Right lobe of liver (tissue), 6 donors: ENCODE measurements at regions not wholly inside any gene's neighbourhood (a gene's known extent, or its start where the extent isn't known, plus 50 kb on each side); places are given as distances from the start of the nearest gene placed in this dataset.

Experiments used
- ATAC-seq, 4 donors: fragments of 200-7000 bp; cut with Tn5 transposase; one replicate each; pipeline ENCODE4 v1.9.1; 2020; ENCODE audit warnings: mild to moderate bottlenecking in 4 of 4, moderate library complexity in 4 of 4
- DNase-seq, 3 donors: peaks; one replicate each; pipeline ENCODE4 v3.0.0-alpha.2; 2020
- H3K27ac ChIP-seq, 3 donors: fragments of 200-600 bp; one replicate each; pipeline ENCODE4 v1.8.0; 2022
- H3K27me3 ChIP-seq, 2 donors: fragments of 200-600 bp; one replicate each; pipeline ENCODE4 v1.8.0; 2022
- H3K36me3 ChIP-seq, 4 donors: fragments of 200-600 bp; sonication (generic) in 1 of 4; one replicate each; pipeline versions ENCODE4 v1.5.1 to v1.8.0; 2017 to 2022; ENCODE audit warnings: control low read depth in 1 of 4
- H3K4me1 ChIP-seq, 4 donors: fragments of 200-600 bp; sonication (generic) in 1 of 4; one replicate each; pipeline versions ENCODE4 v1.5.1 to v1.8.0; 2017 to 2022; ENCODE audit warnings: control low read depth in 1 of 4
- H3K4me3 ChIP-seq, 3 donors: fragments of 200-600 bp; one replicate each; pipeline ENCODE4 v1.8.0; 2022
- H3K9me3 ChIP-seq, 4 donors: fragments of 200-600 bp; sonication (generic) in 1 of 4; one replicate each; pipeline versions ENCODE4 v1.5.1 to v1.8.0; 2017 to 2022; ENCODE audit warnings: control low read depth in 1 of 4
- POLR2A ChIP-seq: fragments of 450-650 bp; IDR thresholded peaks from one replicate; pipeline ENCODE4 v1.6.1; 2017; ENCODE audit warnings: antibody characterized with exemption, mild to moderate bottlenecking
- WGBS: methylation state at CpG from one replicate; pipeline ENCODE4 v1.1.6; 2018; ENCODE audit warnings: low coverage, low lambda C conversion rate; ENCODE audit not compliant: insufficient coverage; ENCODE audit errors: missing lambda C conversion rate; 5-methylcytosine and 5-hydroxymethylcytosine counted together
- intact Hi-C, 2 donors: fragments of 100-400 bp; cut with DNase I; formaldehyde crosslinking; loops; one replicate each; pipeline versions ENCODE4 v1.11.2 to v1.14.1; 2022
- TF ChIP-seq, protein P1 (sequence below), 4 donors: fragments of 200-600 bp in 3 of 4; fragments of 450-650 bp in 1 of 4; IDR thresholded peaks; one replicate each; pipeline versions ENCODE4 v1.5.1 to v1.8.0; 2016 to 2022; ENCODE audit warnings: antibody characterized with exemption in 4 of 4, mild to moderate bottlenecking in 2 of 4
- donor health status: DM: no; HTN: yes; CAD: no.
- donor health status: DM: no; HTN: no; CAD: no.
- donor health status: DM: no; HTN: no; CAD: no.
- donor health status: DM: no; HTN: yes; CAD: no.
- donor health status: DM: no; HTN: yes; CAD: no.

DNA sequence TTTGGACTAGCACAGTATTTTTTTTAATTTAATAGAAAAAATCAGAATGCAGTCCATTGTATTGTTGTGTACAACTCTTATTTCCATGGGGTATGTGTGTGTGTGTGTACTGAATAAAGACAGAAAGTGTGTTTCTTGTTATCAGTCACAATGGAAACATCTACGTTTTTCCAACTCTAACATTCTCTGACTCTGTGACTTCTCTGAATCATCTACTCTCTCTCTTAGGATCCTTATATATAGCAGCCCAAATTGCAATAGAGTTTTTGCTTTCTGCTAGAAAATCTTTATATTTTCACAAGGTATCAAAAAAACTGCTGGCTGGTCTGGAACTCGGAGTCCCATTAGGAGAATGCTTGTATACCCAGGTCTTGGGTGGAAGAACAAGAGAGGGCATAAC lies 138.9 kb upstream of the ARID2 start:
- peaks cover 0 to 14% (median 0%) of the 10 kb centered on the region in 4 donors for H3K4me1 ChIP-seq
- ATAC-seq, result no peak

DNA sequence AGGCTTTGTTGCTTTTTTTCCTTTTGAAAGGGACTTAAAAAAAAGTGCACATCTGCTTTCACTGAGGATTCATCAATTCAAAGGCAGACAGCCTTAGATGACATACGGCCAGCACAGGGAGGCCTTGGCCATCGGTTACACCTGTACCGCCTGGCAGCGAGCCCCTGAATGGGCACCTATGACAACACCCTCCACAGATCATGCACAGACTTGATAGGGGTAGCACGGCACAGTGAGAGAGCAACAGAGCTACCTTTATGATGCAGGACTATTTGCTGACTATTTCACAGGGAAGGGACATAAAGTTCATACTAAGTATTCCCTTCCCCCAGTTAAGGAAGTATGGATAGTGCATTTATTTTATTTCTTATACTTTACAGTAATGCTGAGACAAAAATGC lies 137.9 kb upstream of the ARID2 start:
- ATAC-seq, result no peak
- DNase-seq, result no peak
- H3K9me3 ChIP-seq, result no peaks in the 10 kb centered on the region
- TF ChIP-seq, protein P1, sequence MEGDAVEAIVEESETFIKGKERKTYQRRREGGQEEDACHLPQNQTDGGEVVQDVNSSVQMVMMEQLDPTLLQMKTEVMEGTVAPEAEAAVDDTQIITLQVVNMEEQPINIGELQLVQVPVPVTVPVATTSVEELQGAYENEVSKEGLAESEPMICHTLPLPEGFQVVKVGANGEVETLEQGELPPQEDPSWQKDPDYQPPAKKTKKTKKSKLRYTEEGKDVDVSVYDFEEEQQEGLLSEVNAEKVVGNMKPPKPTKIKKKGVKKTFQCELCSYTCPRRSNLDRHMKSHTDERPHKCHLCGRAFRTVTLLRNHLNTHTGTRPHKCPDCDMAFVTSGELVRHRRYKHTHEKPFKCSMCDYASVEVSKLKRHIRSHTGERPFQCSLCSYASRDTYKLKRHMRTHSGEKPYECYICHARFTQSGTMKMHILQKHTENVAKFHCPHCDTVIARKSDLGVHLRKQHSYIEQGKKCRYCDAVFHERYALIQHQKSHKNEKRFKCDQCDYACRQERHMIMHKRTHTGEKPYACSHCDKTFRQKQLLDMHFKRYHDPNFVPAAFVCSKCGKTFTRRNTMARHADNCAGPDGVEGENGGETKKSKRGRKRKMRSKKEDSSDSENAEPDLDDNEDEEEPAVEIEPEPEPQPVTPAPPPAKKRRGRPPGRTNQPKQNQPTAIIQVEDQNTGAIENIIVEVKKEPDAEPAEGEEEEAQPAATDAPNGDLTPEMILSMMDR (IDR thresholded peaks at IDR 0.05), result no peak
- no peak for TF ChIP-seq POLR2A
- no peak overlapping the region for H3K4me3 ChIP-seq
- peaks cover 0 to 14% (median 0%) of the 10 kb centered on the region in 4 donors for H3K4me1 ChIP-seq
- WGBS, result 72% methylated on average over 4 of the region's 5 CpGs
- intact Hi-C loops, result no loop called here
- H3K27ac ChIP-seq, result no peak overlapping the region
- H3K27me3 ChIP-seq, result no peaks in the 10 kb centered on the region
- no peaks in the 10 kb centered on the region for H3K36me3 ChIP-seq

More for the DNA sequence above, 138.9 kb upstream of the ARID2 start:
- DNase-seq, result no peak
- intact Hi-C loops, result no loop called here
- WGBS, result 67% methylated on average over 2 of the region's 2 CpGs
- Histone ChIP-seq H3K9me3 (no peaks in the 10 kb centered on the region), H3K27me3 (no peaks in the 10 kb centered on the region), H3K27ac (no peak overlapping the region), H3K36me3 (no peaks in the 10 kb centered on the region), H3K4me3 (no peak overlapping the region)
- TF ChIP-seq POLR2A, result no peak
- TF ChIP-seq, protein P1 (IDR thresholded peaks at IDR 0.05), result no peak

DNA sequence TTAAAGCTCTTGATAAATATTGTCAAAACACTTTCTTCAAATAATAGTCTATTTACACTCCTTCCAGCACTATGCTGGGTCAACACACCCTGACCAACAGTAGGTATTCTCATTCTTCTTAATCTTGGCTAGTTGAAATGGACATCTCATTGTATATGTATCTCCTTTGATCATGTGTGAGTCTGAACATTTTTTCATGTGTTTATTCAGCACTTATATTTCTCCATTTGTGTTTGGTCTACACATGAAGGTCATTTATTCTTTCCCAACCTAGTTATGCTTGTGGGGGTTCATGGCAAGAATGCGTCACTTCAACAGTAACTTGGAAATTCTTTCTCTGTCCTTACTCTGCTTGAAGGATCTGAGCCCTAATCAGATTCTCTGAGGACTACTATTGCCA lies 133.1 kb upstream of the ARID2 start:
- Histone ChIP-seq H3K9me3 (no peaks in the 10 kb centered on the region), H3K4me1 (no peaks in the 10 kb centered on the region), H3K27ac (no peak overlapping the region), H3K4me3 (no peak overlapping the region), H3K27me3 (no peaks in the 10 kb centered on the region), H3K36me3 (no peaks in the 10 kb centered on the region)
- 100% methylated on average over 1 of the region's 1 CpG for WGBS
- no peak for TF ChIP-seq POLR2A
- TF ChIP-seq, protein P1 (IDR thresholded peaks at IDR 0.05), result no peak
- intact Hi-C loops, result no loop called here
- ATAC-seq (no peak), DNase-seq (no peak)

DNA sequence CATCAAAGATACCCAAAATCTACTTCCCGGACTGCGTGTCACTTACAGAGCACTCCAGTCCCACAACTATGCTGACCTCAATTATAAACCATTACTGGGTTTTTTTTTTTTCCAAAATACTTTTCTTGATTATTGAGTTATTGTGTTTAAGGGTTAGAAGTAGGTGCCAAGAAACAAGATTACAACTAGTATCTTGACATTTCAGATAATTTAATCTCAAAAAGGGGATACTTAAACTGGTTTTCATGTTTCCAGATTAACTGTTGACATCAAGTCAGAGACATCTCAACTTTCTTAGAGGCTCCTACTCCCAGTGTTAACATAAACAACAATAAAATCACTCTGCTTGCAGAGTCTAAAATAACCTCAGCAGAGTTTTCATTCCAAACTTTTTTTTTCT lies 131.2 kb upstream of the ARID2 start:
- no peak for ATAC-seq
- Histone ChIP-seq H3K36me3 (no peaks in the 10 kb centered on the region), H3K9me3 (no peaks in the 10 kb centered on the region), H3K27me3 (no peaks in the 10 kb centered on the region), H3K4me1 (no peaks in the 10 kb centered on the region), H3K27ac (no peak overlapping the region), H3K4me3 (no peak overlapping the region)
- DNase-seq, result no peak
- TF ChIP-seq, protein P1 (IDR thresholded peaks at IDR 0.05), result no peak
- TF ChIP-seq POLR2A, result no peak
- intact Hi-C loops, result no loop called here
- WGBS, result 52% methylated on average over 2 of the region's 2 CpGs

DNA sequence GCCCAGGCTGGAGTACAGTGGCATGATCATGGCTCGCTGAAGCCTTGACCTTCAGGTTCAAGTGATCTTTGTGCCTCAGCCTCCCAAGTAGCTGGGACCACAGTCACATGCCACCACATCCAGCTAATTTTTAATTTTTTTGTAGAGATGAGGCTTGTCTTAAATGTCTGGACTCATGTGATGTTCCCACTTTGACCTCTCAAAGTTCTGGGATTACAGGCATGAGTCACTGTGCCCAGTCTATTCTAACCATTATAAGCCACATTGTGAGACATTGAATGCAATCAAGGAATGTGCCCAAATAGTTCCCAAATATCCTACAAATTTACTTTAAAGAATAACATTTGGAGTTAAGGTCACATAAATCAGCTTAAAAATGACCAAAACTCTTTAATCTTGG lies 130.7 kb upstream of the ARID2 start:
- no peak overlapping the region for H3K4me3 ChIP-seq
- no peaks in the 10 kb centered on the region for H3K9me3 ChIP-seq
- WGBS, result 100% methylated on average over 1 of the region's 1 CpG
- DNase-seq (no peak), ATAC-seq (no peak)
- TF ChIP-seq, protein P1 (IDR thresholded peaks at IDR 0.05), result no peak
- TF ChIP-seq POLR2A, result no peak
- no peaks in the 10 kb centered on the region for H3K36me3 ChIP-seq
- H3K27me3 ChIP-seq, result no peaks in the 10 kb centered on the region
- no peaks in the 10 kb centered on the region for H3K4me1 ChIP-seq
- no peak overlapping the region for H3K27ac ChIP-seq
- intact Hi-C loops, result no loop called here
